Umbilical cord (tissue), 1 donor: ENCODE measurements at regions not wholly inside any gene's neighbourhood (a gene's known extent, or its start where the extent isn't known, plus 50 kb on each side); places are given as distances from the start of the nearest gene placed in this dataset.

Source experiments
- DNase-seq: peaks from one replicate; pipeline ENCODE4 v3.0.0-alpha.2; 2015; ENCODE audit warnings: low spot score

GRCh38 chr2:10237392-10238321, 65.0 kb upstream of the HPCAL1 start:
- no peak for DNase-seq

DNA sequence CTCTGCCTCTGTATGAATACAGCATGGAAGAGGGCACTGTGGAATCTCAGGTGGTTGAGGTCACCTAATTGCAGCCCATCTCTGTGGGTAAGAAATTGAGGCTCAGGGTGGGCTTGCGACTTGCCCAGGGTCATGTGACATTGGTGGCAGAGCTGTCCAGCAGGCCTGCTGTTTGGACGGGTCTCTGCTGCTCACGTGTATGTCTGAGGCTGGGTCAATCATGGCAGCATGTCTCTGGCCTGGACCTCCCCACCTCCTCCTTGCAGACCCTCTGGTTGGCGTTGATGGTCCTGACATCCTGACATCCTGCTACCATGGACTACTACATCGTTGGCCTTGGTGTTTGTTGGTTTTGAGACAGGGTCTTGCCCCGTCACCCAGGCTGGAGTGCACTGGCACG, 64.3 kb upstream of the HPCAL1 start:
- no peak for DNase-seq

GRCh38 chr2:10238991-10239485, 63.7 kb upstream of the HPCAL1 start:
- DNase-seq: no peak

DNA sequence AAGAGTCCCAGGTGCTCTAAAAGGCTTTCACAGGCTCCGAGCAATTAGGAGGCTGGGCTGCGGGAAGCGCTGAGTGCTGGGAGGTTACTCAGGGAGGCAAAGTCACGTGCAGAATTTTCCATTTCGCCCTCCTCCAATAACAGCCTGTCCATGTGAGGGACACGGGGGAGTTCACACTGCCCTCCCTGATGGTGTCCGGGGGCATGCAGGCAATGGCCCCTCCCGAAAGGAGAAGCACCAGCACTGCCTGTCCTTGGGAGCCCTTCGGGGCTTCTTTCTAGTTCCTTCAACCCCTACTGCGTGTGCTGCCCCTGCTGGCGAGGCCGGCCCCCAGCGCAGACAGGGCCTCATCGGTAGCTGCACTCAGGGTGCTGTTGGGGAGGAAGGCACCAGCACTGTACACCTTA, 63.1 kb upstream of the HPCAL1 start:
- no peak for DNase-seq

DNA sequence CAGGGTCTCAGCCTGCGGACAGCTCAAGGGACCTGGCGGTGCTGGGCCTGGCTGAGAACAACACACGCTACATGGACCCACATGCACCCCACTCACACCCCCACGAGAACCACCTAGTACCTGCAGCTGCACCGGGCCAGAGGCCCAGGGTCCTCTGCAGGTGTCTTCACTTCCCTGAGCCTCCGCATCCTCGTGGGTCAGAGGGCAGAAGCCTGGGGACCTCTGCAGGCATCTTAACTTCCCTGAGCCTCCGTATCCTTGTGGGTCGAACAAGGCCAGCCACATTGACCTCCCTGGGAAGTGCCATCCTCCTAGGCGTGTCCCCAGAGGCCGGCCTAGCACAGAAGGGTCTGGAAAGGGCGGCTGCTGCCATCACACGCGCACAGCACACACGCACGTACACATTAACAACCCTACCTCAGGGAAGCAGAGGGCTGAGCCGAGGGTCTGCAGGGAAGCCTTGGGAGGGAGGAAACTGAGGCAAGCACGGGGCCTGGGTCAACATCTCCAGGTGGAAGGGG, 62.5 kb upstream of the HPCAL1 start:
- no peak for DNase-seq

DNA sequence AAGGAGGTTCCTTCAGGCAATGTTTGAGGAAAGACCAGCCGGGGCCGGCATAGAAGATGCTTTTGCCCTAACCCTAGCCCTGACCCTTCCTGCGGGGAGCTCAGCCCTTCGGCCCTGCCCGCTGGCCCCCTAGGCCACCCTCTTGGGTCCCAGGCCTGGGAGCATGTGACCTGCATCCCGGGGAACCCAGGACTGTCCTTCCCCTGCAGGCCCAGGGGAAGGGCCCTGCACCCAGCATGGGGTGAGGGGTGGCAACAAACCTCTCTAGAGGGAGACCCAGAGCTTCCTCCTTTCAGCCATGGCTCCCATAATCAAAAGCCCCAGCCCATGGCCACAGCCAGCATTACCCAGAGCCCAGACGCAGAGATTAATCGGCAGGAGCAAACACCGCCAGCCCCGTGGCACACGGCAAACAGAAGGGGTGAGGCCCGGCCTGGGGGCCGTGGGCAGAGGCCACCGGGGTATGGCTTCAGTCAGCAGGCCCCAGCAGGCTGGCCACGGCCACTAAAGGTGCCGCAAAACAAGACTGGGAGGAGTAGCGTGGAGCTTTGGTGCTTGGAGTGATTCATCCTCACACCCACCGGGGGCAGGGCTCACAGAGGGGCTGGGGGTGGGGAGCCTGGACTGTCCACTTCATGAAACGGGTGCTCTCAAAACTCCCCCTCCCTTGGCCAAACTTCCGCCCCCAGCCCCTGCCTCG, 61.6 kb upstream of the HPCAL1 start:
- no peak for DNase-seq

- DNase-seq: no peak
Measured at GRCh38 chr2:10241641-10242430, 60.9 kb upstream of the HPCAL1 start.

DNA sequence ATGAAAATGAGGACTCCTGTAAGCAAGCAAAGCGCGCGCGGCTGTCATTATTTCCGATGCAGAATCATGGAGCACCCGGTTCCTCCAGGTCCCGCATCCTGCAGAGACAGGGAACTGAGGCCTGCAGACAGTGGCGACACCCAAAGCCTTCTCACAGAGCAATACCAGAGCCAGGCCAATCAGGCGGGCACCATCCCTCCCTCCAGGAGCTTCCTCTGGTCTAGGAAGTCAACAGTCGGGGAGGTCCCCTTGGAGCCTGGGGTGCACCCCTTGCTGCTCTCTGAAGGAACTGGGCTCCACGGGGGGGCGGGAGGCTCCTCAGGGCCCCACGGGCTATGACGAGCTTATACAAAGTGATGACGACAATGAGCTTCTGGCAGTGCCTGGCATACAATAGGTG, 60.3 kb upstream of the HPCAL1 start:
- DNase-seq: no peak

GRCh38 chr2:10242998-10243925, 59.4 kb upstream of the HPCAL1 start:
- DNase-seq: no peak

GRCh38 chr2:10243926-10244270, 58.8 kb upstream of the HPCAL1 start:
- no peak for DNase-seq

GRCh38 chr2:10245021-10245420, 57.7 kb upstream of the HPCAL1 start:
- no peak for DNase-seq

DNA sequence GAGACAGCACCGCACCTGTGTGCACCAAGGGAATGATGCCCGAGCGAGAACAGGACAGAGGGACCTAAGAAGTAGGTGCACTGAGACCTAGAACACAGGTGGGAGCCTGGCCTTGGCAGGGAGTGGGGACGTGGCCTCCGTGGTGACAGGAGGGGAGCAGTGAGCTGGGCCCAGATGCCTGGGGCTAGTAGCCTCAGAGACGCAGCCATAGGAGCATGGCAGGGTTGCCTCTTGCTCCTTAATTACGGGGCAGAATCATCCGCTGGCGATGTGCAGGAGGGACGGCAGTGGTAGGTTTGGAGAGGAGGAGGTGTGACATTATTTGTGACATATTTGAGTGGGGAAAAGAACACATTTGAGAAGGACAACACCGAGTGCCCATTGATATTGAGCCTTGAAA, 57.0 kb upstream of the HPCAL1 start:
- no peak for DNase-seq

GRCh38 chr2:10246370-10246769, 56.3 kb upstream of the HPCAL1 start:
- no peak for DNase-seq

DNA sequence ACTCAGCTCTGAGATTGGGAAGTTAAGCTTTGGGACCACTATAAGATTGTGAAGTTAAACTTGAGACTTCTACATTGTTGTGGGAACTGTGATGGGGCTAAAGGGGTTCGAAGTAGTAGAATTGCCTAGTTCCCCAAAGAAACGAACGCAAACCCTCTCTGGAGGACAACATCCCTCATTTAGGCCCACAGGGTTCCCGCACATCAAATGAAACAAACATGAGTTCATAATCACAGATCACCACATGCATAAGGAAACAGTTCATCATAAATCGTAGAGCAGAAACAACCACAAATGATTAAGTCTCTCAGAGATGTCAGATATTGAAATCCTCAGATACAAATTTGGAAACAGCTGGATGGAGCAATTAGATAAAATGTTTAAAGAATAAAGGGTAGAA, 55.9 kb upstream of the HPCAL1 start:
- no peak for DNase-seq

DNA sequence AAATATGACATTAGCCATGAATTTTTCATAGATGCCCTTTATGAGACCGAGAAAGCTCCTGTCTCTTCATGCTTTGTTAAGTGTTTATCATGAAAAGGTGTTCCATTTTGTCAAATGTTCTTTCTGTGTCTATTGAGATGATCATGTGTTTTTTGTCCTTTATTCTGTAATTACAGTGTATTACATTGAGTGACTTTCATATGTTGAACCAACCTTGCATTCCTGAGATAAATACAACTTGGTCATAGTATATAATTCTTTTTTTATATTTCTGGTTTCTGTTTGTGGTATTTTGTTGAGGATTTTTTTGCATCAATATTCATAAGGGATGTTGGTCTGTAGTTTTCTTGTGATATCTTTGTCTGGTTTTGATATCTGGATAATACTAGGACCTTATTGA, 52.9 kb upstream of the HPCAL1 start:
- no peak for DNase-seq

- no peak for DNase-seq
Measured at GRCh38 chr2:10252224-10252623, 50.5 kb upstream of the HPCAL1 start.

- no peak for DNase-seq
Measured at GRCh38 chr2:10252661-10253060, 50.0 kb upstream of the HPCAL1 start.
